GM21423 (cell line): ENCODE measurements at regions not wholly inside any gene's neighbourhood (a gene's known extent, or its start where the extent isn't known, plus 50 kb on each side); places are given as distances from the start of the nearest gene placed in this dataset.

Experiments
- ATAC-seq: cut with Tn5 transposase; IDR thresholded peaks from one replicate; pipeline ENCODE4 v1.9.1; 2021; ENCODE audit warnings: mild to moderate bottlenecking, moderate library complexity; ENCODE audit not compliant: unreplicated experiment

GRCh38 chr6:122040261-122040660, 359.2 kb upstream of the HSF2 start:
- no peak for ATAC-seq

GRCh38 chr6:122042380-122042779, 357.1 kb upstream of the HSF2 start:
- no peak for ATAC-seq

- no peak for ATAC-seq
Measured at GRCh38 chr6:122042960-122043735, 356.3 kb upstream of the HSF2 start.

- ATAC-seq: no peak
Measured at GRCh38 chr6:122048570-122048969, 350.9 kb upstream of the HSF2 start.

- ATAC-seq: no peak
Measured at GRCh38 chr6:122049341-122049740, 350.1 kb upstream of the HSF2 start.

GRCh38 chr6:122050242-122050755, 349.2 kb upstream of the HSF2 start:
- no peak for ATAC-seq

GRCh38 chr6:122052346-122052900, 347.0 kb upstream of the HSF2 start:
- ATAC-seq: no peak

- no peak for ATAC-seq
Measured at GRCh38 chr6:122059918-122060317, 339.5 kb upstream of the HSF2 start.

- no peak for ATAC-seq
Measured at GRCh38 chr6:122061855-122062254, 337.6 kb upstream of the HSF2 start.

GRCh38 chr6:122063076-122063475, 336.4 kb upstream of the HSF2 start:
- no peak for ATAC-seq

- no peak for ATAC-seq
Measured at GRCh38 chr6:122063761-122064160, 335.7 kb upstream of the HSF2 start.

GRCh38 chr6:122066200-122066599, 333.3 kb upstream of the HSF2 start:
- no peak for ATAC-seq

- ATAC-seq: no peak
Measured at GRCh38 chr6:122068291-122068769, 331.1 kb upstream of the HSF2 start.

- no peak for ATAC-seq
Measured at GRCh38 chr6:122069932-122070331, 329.5 kb upstream of the HSF2 start.

- ATAC-seq: no peak
Measured at GRCh38 chr6:122072014-122072647, 327.3 kb upstream of the HSF2 start.

- no peak for ATAC-seq
Measured at GRCh38 chr6:122075084-122075838, 324.2 kb upstream of the HSF2 start.

- ATAC-seq: no peak
Measured at GRCh38 chr6:122075917-122076316, 323.5 kb upstream of the HSF2 start.

- no peak for ATAC-seq
Measured at GRCh38 chr6:122077603-122078002, 321.8 kb upstream of the HSF2 start.

GRCh38 chr6:122078481-122078880, 321.0 kb upstream of the HSF2 start:
- ATAC-seq: no peak

- ATAC-seq: no peak
Measured at GRCh38 chr6:122079916-122080315, 319.5 kb upstream of the HSF2 start.

- no peak for ATAC-seq
Measured at GRCh38 chr6:122081921-122082320, 317.5 kb upstream of the HSF2 start.
